GM21515 (cell line): ENCODE measurements at regions not wholly inside any gene's neighbourhood (a gene's known extent, or its start where the extent isn't known, plus 50 kb on each side); places are given as distances from the start of the nearest gene placed in this dataset.

Experiments
- ATAC-seq: cut with Tn5 transposase; IDR thresholded peaks from one replicate; pipeline ENCODE4 v1.9.1; 2021; ENCODE audit not compliant: unreplicated experiment

DNA sequence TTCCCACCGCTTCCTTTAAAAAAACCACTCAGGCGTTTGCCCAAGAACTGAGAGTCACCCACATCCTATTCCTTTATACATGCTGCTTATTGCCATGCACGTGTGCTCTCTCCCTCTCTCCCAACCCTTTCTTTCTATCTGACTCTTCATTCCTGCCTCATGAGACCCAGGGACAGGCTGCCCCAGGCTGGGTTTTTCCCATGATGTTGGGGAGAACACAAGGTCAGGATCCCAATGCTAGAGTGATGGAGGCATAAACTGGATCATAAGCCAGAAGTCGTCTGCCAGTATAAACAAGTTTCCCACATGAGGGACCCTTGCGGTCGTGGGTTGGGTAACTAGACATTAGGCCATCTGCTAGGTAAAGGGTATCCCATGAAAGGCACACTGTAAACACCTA, 64.9 kb downstream of the CD2 start:
- no peak for ATAC-seq

DNA sequence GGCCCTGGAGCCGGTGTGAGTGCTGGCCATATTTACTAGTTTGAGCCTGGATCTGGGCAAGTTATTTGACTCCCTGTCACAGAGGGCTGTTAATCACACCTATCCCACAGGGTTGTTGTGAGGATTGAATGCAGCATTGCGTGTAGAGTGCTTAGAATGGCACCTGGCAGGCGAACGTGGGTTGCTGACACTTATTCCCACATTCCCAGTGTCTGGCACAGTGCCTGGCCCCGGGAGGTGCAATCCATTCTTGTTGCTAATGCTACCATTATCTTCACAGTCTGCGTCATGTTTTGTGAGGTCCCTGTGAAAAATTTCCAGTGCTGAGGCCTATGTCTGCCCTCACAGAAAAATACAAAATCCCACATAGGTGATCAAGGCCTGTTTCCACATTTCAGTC, 66.1 kb downstream of the CD2 start:
- ATAC-seq = no peak

DNA sequence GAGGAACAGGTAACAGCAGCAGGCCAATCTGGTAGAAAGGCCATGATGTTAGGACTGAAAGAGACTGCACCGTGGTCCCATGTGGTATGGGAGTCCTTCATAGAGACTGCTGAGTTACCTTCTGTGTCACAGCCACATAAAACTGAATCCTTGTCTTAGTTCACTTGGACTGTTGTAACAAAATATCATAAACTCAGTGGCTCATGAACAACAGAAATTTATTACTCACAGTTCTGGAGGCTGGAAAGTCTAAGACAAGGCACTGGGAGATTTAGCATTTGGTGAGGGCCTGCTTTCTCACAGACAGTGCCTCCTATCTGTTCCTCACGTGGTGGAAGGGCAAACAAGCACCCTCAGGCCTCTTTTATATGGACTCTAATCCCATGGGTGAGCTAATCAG, 67.5 kb downstream of the CD2 start:
- no peak for ATAC-seq

DNA sequence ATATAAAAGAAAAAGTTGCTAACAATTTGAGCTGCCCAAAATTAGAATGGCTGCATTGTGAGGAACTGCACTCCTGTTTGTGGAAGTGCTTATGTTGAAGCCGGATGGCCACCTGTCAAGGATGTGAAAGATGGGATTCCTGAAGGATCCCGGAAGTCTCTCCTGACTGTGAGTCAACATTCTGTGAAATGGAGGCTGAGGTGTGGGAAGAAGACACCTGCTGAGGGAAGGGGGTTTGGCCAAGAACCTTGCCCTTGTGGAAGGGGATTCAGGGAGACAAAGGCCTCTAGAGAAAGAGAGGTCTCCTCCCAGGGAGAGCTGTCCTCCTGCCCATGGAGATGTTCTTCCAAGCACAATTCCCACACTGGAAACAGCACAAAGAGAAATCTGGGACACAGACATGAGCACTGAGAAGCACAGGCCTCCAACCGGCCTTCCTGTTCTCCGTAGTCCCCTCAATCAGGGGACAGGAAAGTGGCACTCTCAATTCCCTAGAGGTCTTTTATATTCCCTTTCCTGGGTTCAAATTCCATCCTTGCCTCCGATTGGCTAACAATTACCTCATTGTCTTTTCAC, 70.5 kb downstream of the CD2 start:
- no peak for ATAC-seq

DNA sequence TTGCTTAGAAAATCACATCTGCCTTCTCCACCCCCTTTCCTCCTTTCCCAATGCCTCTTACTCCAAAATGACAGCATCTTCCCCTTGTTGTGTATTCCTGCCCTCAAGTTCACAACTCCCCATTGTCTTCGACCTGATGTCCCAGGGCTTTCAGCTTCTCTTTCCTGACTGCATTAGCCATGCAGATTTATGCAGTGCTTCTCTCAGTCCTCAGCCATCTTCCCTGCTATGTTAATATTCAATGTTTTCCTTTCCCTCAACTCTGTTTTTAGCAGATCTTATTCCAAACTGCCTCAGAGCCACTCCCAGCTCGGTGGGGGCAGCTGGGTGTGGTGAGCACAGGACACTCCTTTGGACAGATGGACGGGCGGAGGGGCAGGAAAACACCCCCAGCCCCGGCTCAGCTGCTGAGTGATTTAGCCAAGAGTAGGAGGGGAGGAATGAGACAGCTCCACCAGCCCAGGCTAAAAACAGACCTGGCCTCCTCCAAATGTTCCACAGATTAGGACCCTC, 71.0 kb downstream of the CD2 start:
- no peak for ATAC-seq

DNA sequence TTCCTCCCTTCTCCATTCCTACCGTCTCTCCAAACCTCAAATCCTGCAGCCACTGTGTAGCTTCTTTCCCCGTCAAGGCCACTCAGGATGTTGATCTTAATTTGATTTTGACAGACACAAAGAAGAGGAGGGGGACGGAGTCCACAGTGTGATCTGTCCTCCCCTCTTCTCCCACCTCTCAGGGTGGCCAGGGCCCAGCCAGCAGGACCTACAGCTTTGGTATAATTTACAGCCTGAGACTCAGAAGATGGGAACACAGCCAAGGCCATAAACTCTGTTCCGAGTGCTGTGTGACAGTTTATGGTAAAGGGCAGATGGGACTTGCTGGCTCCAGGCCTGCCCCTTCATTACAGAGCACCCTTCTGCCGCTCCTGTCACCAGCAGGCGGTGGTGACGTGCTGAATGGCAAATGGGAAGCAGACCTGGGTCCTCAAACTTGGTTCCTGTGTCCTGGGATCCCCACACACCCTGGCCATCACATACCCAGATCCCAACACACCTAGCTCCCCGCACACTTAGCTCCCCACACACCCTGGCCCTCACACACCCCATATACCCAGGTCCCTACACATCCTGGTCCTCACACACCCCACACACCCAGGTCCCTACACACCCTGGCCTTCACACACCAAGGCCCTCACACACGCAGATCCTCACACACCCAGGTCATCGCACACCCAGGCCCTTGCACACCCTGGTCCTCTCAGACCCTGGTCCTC, 71.6 kb downstream of the CD2 start:
- ATAC-seq = no peak

DNA sequence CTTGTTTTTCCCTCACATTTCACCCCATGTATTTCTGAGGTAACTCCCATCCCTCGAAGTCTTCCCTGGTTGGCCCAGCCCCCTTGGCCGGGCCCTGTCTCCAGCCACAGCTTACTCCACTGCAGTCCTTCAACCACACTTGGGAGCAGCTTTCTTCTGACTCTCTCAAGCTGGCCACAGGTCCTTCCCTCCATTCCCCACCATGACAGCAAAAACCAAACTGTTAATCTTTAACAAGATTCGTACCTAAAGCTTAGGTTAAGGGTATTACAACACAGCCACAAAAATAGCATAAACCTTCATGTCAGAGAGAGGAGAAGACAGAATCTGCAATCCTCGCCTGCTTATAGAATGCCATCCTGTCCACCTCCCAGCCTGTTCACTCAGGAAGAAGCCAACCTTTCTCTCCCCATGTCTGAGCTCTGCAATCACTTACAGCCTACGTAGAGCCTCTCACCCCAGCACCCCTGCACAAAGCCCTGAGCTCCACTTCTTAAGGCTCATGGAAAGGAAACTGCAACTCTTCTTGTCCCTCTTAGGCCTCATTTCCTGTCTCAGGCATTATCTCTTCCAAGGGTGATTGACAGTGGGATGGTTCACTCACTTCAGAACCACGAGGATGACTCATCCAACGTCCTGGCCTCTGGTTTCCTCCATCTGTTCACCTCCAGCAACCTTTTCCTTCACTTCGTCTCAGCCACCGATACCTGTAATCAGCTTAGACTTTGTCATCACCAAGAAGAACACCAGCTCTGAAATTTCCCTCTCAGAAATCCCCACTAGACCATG, 72.8 kb downstream of the CD2 start:
- ATAC-seq = peak; percentile 81

DNA sequence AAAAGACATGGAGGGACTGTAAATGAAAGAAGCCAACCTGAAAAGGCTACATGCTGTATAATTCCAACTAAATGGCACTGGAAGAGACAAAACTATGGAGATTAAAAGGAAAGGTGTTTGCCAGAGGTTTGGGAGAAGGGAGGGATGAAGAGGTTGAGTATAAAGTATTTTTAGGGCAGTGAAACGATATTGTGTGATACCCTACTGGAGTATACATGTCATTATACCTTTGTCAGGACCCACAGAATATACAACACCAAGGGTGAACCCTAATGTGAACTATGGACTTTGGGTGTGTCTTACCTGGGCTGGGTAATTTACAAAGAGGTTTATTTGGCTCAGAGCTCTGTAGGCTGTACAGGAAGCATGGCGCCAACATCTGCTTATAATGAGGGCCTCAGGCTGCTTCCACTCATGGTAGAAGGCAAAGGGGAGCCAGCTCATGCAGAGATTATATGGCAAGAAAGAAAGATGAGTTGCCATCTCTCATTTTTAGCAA, 73.4 kb downstream of the CD2 start:
- no peak for ATAC-seq

DNA sequence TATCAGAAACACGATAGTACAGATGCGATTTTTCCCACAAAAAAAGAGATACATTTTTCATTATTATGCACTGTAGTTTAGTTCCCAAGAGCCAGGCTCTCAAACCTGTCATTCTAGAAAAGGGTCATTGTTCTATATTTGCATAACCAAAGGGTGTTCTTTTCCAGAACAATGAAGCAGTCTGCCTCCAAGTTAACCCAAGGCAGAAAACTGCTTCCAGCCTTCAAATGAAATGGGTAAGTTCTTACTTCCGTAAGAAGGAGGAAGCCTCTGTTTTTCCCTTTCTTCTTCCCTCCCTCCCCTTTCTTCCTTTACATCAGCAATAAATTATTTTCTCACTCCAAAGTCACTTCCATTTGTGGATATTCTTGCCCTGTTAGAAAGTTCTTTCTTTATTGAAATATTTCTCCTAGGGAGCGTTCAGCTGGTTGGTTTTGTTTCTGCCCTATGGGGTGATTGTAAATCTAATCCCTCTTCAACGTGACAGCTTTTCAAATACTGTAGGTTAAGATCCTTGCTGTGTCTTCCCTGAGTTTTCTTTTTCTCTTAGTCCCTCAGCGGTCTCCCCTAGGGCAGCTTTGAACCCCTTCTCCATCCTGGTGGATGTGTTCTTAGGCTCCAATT, 77.3 kb upstream of the PTGFRN start:
- ATAC-seq = no peak

DNA sequence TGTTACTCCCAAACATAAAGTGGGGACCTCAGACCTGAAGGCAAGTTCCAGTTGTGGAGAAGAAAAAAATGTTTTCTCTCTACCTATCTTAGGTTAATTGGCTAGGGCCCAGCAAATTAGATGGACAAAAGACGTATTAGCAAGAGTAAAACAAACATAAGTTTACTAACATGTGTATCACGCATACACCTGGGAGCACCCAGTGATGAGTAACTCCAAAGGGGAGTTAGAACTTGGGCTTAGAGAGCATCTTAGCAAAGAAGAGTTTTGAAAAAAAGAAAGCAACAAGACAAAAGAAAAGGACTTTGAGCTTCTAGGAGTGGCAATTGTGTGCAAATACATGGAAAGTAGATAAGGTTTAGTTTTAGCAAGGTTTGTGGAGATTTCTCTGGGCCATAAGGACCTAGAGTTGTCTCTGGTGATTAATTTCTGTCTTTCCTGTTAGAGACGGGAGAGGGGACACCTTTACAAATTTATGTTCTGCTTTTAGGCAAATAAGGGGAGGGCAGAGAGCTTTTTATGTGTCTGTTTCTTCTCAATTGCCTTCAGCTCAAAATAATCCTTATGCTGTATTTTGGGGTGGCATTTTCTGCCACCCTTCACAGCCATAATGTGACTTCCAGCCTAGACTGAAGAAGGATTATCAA, 76.7 kb upstream of the PTGFRN start:
- no peak for ATAC-seq

DNA sequence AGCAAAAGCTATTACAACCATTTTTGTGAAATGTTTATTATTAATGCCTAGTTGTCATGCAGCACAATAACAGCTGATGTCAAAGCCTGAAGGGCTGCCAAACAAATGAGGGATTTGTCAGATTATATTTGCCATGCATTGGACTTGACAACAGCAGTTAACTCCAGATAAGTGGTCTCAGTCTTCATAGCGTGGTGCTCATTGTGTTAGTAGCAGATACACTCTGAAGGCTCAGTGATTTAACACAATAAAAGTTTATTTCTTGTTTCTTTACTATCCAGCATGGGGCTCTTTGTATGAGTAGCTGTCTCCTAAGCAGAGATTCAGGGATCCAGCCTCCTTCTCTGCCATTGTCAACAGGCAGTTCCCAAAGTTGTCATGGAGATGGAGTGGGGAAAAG, 76.0 kb upstream of the PTGFRN start:
- ATAC-seq = no peak

DNA sequence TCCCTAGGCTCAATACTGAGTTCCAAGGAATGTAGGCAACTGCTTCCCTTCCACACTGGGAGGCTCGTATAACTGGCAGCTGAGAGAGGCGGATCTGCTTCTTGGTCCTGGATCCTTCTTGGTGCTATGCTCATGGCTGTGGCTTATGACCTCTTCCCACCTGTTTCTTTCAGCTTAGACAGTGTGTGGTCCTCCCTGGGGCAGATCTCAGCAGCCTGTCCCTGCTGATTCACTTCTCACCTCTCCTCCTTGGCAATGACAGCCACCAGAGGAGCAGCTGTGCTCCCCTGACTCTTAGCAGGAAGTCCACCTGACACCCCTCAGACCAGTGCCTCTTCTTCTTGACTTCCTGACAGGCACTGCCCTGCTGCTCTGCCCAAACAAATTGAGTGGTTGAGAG, 75.1 kb upstream of the PTGFRN start:
- no peak for ATAC-seq

DNA sequence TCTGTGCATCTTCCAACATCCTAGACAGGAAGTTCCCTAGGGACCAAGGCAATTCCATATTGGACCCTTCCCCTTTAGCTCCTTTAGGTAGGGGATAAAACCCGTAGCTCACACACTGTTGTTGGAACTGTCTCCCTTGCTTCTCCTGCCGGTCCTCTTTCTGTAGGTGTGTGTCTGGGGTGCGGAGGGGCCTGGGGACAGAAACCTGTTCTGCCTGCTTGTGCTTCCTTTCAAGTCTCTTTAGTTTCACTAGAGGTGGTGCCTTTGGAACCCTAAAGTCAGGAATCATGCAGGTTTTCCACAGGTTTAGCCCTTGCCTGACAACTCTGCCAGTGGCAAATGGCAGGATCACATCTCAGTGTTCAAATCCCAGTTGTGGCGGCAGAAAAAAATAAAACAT, 74.6 kb upstream of the PTGFRN start:
- ATAC-seq = no peak

DNA sequence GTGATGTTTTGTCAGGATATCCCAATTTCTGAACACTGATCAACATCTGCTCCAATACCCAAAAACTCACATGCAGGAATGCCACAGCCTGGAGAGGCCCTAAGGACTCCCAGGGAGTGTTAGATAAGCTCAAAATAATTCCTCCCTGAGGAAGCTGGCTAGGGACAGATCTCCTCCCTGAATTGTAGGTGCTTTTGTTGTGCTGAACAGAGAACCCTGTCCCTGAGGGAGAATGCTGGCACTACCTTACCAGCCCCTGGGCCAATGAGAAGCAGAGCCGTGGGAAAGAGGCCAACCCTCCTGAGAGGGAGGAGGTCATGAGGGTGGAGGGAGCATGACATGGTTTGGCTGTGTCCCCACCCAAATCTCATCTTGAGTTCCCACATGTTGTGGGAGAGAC, 73.6 kb upstream of the PTGFRN start:
- no peak for ATAC-seq

DNA sequence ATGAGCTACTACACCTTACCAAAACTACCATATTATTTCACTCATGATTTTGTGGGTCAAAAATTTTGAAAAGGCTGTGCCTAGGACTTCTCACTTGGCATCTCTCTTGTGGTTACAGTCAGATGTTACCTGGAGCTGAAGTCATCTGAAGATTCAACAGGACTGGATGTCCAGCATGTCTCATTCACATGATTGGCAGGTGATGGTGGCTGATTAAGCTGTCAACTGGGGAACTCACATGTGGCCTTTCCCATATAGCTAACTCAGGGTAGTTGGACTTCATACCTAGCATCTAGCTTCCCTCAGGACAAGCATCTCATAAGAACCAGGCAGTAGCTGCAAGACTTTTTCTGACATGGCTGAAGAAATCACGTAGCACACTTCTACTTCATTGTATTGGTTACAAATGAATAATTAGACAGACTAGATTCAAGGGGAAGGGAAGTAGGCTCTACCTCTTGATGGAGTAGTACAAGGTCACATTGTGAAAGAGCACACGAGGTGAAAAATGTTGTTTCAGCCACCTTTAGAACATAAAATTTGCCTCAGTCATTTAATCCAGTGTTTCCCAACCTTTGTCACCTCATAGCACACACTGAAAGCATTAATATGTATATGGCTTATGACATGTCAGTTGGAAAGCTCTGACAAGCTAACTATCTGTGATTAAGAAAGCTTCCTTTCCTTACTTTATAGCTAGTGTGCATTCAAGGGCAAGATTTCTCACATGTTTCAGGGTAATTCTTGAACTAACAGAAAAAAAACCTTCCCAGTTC, 68.0 kb upstream of the PTGFRN start:
- ATAC-seq = no peak

DNA sequence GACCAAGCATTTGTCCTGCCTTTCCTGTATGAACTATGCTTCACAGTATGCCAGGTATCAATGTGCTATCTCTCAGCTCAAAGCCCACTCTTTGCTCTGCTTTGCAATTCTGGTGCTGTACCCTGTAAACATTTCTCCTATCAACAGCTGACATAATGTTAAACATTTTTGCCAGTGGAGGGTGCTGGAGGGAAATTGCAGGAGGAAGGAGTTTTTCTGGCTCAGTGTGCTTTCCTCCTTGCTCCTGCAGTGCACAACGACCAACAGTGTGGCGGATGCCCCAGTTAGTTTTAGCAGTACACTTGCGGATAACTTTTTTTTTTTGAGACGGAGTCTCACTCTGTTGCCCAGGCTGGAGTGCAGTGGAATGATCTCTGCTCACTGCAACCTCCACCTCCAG, 67.1 kb upstream of the PTGFRN start:
- no peak for ATAC-seq

DNA sequence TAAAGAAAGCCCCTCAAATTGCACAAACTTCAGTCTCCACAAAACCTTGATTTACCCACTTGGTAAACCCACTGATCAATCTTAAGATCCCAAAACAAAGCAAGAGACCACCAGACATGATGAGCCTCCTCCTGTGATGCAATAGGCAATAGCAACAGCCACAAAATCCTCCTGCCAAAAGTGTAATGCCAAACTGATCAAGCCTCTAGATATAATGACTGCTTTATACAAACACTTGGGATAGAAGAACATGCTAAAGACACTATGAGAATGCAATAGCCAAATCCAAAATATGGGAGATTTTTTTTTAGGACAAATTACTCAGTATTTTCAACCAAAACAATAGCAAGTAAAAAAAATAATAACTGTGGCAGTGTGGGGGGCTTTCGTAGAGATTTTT, 64.9 kb upstream of the PTGFRN start:
- no peak for ATAC-seq

DNA sequence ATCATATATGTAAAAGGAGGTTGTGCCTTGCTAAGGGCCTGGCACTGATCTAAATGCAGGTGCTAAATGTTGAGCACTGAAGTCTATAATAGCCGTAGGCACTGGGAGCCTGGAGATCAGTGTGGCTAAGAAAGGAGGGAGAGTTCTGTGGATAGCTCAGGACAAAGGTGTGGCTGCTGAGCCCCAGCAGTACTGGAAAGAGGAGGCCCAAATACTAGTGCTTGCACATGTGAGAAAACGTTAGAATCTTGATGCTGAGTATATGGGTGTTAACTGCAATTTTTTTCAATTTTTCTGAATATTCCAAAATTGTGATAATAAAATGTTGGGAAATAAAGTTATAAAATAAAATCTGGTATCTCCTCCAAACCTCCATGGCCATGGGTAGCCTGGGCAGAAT, 62.5 kb upstream of the PTGFRN start:
- no peak for ATAC-seq

DNA sequence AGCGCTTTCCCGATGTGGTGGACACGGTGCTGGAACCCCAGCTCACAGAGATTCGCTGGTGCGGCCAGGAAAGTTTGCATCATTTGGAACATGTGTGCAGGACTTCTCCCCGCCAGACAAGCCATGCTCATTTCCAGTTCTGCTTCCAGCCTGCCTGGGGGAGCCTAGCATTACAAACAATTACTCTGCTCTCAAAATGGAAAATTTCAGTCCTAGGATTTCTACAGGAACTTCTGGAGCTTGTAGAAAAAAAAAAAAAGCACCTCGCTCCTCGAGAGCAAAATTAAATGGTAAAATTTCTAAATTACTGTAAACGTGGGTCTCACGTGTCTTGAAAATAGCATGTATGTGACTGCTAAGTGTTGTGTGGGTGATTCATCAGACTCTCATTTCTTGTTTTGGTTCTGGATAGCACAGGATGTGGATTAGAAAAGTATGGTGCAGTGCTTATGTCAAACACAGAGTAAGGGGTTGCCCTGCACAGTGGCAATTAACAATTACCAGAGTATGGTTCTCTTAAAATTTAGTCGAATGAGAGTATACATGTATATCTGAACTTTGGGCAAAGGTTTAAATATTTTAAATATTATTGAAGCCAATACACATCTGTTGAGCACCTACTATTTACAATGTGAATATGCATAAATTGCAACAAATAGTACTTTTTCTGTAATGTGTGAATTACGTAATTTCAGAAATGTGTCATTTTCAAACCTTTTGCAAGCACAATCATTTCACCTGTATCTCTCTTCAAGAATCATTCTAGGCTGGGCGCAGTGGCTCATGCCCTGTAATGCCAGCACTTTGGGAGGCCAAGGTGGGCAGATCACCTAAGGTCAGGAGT, 61.8 kb upstream of the PTGFRN start:
- no peak for ATAC-seq
